ENCODE measurements at regions not wholly inside any gene's neighbourhood (a gene's known extent, or its start where the extent isn't known, plus 50 kb on each side); places are given as distances from the start of the nearest gene placed in this dataset.

GRCh38 chr19:30862876-30863275, 486.4 kb downstream of the TSHZ3 start:
- H3K36me3 ChIP-seq (ENCODE audit: control insufficient read depth, insufficient read depth, low read length) = no peaks in the 10 kb centered on the region
- Mint-ChIP-seq H3K9me3 (peaks cover 5% of the 10 kb centered on the region), H3K27ac (no peak overlapping the region), H3K36me3 (ENCODE audit: low read depth) (no peaks in the 10 kb centered on the region), H3K27me3 (ENCODE audit: insufficient read depth) (no peaks in the 10 kb centered on the region), H3K4me1 (peaks cover 2% of the 10 kb centered on the region), H3K4me3 (no peak overlapping the region)
- H3K27ac ChIP-seq (ENCODE audit: low read depth, low read length) = no peak overlapping the region
- no peaks in the 10 kb centered on the region for H3K9me3 ChIP-seq (ENCODE audit: control insufficient read depth, low read length)
- TF ChIP-seq CTCF (conservative IDR thresholded peaks at IDR 0.05) = no peak
- WGBS, 2 experiments (ENCODE audit: insufficient coverage in 1 of 2, insufficient read length in 1 of 2) = 91% methylated on average over 14 to 19 of the region's 19 CpGs
- H3K27me3 ChIP-seq (ENCODE audit: control insufficient read depth, insufficient read depth, low read length, poor library complexity, severe bottlenecking) = no peaks in the 10 kb centered on the region
- H3K9ac ChIP-seq (ENCODE audit: extremely low read depth, low read length, poor library complexity, severe bottlenecking) = no peak overlapping the region
- peaks cover 4% of the 10 kb centered on the region for H3K4me1 ChIP-seq (ENCODE audit: control insufficient read depth, insufficient read depth, low read length)
- peak; percentile 5 for DNase-seq
- no peak overlapping the region for H3K4me3 ChIP-seq (ENCODE audit: low read length)

- H3K4me3 ChIP-seq (ENCODE audit: low read length) = no peak overlapping the region
- peak; percentile 26 for DNase-seq
- H3K9ac ChIP-seq (ENCODE audit: extremely low read depth, low read length, poor library complexity, severe bottlenecking) = no peak overlapping the region
- H3K36me3 ChIP-seq (ENCODE audit: control insufficient read depth, insufficient read depth, low read length) = no peaks in the 10 kb centered on the region
- H3K9me3 ChIP-seq (ENCODE audit: control insufficient read depth, low read length) = no peaks in the 10 kb centered on the region
- 90 to 100% methylated on average over 4 to 5 of the region's 5 CpGs for WGBS, 2 experiments (ENCODE audit: insufficient coverage in 1 of 2, insufficient read length in 1 of 2)
- Mint-ChIP-seq H3K4me3 (no peak overlapping the region), H3K36me3 (ENCODE audit: low read depth) (no peaks in the 10 kb centered on the region), H3K9me3 (peaks cover 1% of the 10 kb centered on the region), H3K27ac (no peak overlapping the region), H3K27me3 (ENCODE audit: insufficient read depth) (no peaks in the 10 kb centered on the region), H3K4me1 (peaks cover 2% of the 10 kb centered on the region)
- H3K27me3 ChIP-seq (ENCODE audit: control insufficient read depth, insufficient read depth, low read length, poor library complexity, severe bottlenecking) = no peaks in the 10 kb centered on the region
- no peak for TF ChIP-seq CTCF (conservative IDR thresholded peaks at IDR 0.05)
- no peak overlapping the region for H3K27ac ChIP-seq (ENCODE audit: low read depth, low read length)
- peaks cover 4% of the 10 kb centered on the region for H3K4me1 ChIP-seq (ENCODE audit: control insufficient read depth, insufficient read depth, low read length)
Observed at GRCh38 chr19:30861919-30862318, 487.3 kb downstream of the TSHZ3 start.

GRCh38 chr19:30857966-30858490, 485.8 kb downstream of the ZNF536 start:
- no peaks in the 10 kb centered on the region for H3K9me3 Mint-ChIP-seq
- H3K4me1 ChIP-seq (ENCODE audit: control insufficient read depth, insufficient read depth, low read length) = peaks cover 4% of the 10 kb centered on the region
- no peaks in the 10 kb centered on the region for H3K9me3 ChIP-seq (ENCODE audit: control insufficient read depth, low read length)
- no peak overlapping the region for H3K4me3 ChIP-seq (ENCODE audit: low read length)
- peak; percentile 8 for DNase-seq
- 89 to 94% methylated on average over 4 to 7 of the region's 7 CpGs for WGBS, 2 experiments (ENCODE audit: insufficient coverage in 1 of 2, insufficient read length in 1 of 2)
- no peak overlapping the region for H3K4me3 Mint-ChIP-seq
- H3K27me3 ChIP-seq (ENCODE audit: control insufficient read depth, insufficient read depth, low read length, poor library complexity, severe bottlenecking) = no peaks in the 10 kb centered on the region
- H3K9ac ChIP-seq (ENCODE audit: extremely low read depth, low read length, poor library complexity, severe bottlenecking) = no peak overlapping the region
- no peaks in the 10 kb centered on the region for H3K27me3 Mint-ChIP-seq (ENCODE audit: insufficient read depth)
- H3K36me3 ChIP-seq (ENCODE audit: control insufficient read depth, insufficient read depth, low read length) = no peaks in the 10 kb centered on the region
- TF ChIP-seq CTCF (conservative IDR thresholded peaks at IDR 0.05) = no peak
- H3K36me3 Mint-ChIP-seq (ENCODE audit: low read depth) = no peaks in the 10 kb centered on the region
- H3K27ac ChIP-seq (ENCODE audit: low read depth, low read length) = no peak overlapping the region
- no peak overlapping the region for H3K27ac Mint-ChIP-seq
- peaks cover 2% of the 10 kb centered on the region for H3K4me1 Mint-ChIP-seq

Data from endodermal cell (in vitro differentiated cells).